Fibroblast of skin of right biceps (primary cell): ENCODE measurements at regions not wholly inside any gene's neighbourhood (a gene's known extent, or its start where the extent isn't known, plus 50 kb on each side); places are given as distances from the start of the nearest gene placed in this dataset.
"Not testable (repeated sequence)": the region's sequence is repeated elsewhere in the genome, so short reads cannot be mapped to it uniquely, and the experiment has no call there.

Experiments
- DNase-seq: peaks from one replicate; pipeline ENCODE4 v3.0.0-alpha.2; 2013

- no peak for DNase-seq
Observed at GRCh38 chr12:19779395-19780056, 340.2 kb downstream of the AEBP2 start.

DNA sequence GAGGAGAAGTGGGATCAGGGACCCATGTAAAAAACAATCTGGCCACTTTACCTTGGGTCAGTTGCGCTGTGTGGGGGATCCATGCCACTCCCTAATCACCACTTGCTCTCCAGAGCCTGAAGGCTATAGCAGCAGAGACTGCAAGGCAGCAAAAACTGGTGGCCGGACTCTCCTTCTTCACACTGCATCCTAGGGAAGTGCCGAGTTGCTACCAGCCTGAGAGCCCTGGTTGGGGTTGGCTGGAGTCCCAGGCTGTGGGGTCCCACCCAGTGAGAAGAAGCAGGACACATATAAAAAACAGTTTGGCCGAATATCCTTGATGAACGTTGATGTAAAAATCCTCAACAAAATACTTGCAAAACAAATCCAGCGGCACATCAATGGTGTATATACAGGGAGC lies 341.2 kb downstream of the AEBP2 start:
- DNase-seq: no peak

GRCh38 chr12:19783547-19784444 lies 344.5 kb downstream of the AEBP2 start:
- no peak for DNase-seq

DNA sequence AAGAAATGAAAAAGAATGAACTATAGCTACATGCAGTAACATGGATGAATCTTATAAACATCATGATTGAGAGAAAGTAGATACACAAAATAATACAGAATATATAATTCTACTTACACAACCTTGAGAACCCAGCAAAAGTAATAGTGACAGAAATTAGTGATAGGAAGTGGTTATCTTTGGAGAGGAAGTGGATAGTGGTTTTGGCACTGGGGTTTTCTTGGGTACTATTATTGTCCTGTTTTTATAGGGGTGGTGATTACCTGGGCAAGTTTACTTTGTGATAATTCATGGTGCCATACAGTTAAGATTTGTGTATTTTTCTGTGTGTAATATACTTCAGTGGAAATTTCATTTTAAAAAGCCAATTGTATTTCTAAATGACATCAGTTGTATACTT lies 352.7 kb downstream of the AEBP2 start:
- DNase-seq: no peak

GRCh38 chr12:19794116-19794515 lies 354.8 kb downstream of the AEBP2 start:
- no peak for DNase-seq

- no peak for DNase-seq
Observed at GRCh38 chr12:19799216-19799615, 359.9 kb downstream of the AEBP2 start.

DNA sequence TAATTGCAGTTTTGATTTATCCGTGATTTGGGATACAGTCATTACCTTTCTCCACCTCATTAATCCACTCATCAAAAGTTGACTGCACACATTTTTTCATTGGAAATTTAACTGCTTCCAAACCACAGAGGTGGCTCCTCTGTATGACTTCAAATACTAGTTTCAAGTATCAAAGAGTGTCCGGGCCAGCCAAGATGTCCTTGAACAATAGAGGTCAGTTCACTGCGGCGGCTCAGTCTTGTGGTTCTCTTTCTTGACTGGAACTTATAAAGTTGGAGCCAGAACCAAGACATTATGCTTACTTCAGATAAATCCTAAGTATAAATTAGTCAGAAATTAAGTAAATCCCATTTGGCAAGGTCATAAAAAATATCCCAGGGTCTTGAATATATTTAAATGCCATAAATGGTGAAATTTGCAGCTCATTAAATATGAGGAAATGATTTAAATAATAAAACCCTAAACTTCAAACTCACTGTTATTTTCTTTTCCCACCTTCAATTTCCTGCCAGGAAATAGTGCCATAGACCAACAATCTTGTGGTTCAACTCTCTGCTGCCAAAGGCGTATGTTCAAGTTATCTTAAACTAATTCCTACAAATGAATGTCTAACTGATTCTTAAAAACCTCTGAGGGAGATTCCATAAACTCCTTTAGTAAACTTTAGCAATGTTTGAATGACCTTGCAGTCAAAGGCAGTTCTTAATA lies 360.8 kb downstream of the AEBP2 start:
- peak; percentile 16 for DNase-seq

DNA sequence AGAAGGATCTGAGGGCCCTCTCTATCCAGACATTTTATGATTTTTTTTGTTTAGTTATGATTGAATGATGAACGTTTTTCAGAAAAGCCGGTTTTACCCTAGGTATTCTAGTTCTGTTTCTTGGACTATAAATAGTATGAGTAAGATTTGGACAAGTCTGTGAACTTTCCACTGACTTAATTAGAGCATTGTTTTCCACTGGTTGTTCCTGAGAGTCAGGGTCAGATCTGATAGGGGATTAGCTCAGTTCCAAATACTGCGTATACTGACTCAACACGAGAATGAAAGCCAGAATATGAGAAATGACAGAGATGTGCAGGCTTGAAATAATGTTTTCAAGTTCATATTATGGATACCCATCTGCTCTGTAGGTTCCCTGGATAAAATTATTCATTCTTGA lies 361.6 kb downstream of the AEBP2 start:
- no peak for DNase-seq

- DNase-seq: no peak
Observed at GRCh38 chr12:19801941-19802340, 362.6 kb downstream of the AEBP2 start.

DNA sequence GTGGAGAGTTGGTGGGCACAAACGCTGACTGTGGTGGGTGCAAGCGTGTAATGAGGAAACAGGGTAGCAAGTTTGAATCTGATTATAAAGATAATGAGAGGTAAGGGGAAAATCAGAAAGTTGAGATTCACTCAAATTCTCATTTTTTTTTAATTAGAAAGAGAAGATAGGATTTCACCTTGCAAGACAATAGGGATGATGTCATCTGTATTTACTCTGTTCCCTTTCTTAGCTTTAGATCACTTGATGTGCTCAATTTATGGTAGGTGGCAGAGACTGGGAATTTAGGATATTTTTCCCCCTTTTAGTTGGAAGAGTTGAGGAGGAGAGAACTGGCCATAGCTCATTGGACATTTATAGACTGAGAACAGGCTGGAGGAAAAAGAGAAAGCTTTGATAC lies 363.6 kb downstream of the AEBP2 start:
- no peak for DNase-seq

DNA sequence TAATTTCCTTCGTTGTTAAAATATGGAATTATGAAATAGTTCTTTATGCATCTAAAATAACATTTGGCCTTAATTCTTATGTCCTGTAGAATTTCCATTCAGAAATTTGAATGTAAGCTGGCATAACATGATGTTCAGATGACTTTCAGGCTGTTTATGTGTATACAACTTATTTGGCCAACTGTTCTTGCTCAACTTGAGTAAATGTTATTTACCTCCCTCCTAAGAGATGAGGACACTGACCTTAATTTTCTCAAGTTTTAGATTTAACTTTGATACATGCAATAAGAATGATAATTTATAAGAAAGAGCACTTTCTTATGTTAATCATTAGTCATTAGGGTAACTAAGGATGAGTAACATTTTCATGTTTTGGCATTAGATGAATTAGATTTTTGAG lies 365.4 kb downstream of the AEBP2 start:
- no peak for DNase-seq

GRCh38 chr12:19808371-19808770 lies 369.1 kb downstream of the AEBP2 start:
- no peak for DNase-seq

GRCh38 chr12:19810213-19810612 lies 370.9 kb downstream of the AEBP2 start:
- no peak for DNase-seq

GRCh38 chr12:19811922-19812321 lies 372.6 kb downstream of the AEBP2 start:
- DNase-seq: no peak

DNA sequence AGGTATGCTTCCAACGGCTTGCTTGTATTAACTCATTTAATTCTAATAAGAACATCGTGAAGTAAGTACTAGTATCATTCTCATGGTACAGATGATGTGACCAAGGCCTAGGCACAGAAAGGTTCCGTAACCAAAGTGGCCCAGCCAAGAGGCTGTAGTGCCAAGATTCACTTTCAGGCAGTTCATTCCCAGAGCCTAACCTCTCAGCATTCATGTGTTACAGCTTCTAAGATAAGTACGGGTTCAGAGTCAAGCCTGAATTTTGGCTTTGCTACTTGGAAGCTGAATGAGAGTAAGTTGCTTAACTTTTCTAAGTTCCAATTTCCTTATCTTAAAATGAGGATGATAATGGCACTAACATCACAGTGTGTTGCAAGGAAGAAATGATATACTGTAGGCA lies 379.9 kb downstream of the AEBP2 start:
- DNase-seq: no peak

DNA sequence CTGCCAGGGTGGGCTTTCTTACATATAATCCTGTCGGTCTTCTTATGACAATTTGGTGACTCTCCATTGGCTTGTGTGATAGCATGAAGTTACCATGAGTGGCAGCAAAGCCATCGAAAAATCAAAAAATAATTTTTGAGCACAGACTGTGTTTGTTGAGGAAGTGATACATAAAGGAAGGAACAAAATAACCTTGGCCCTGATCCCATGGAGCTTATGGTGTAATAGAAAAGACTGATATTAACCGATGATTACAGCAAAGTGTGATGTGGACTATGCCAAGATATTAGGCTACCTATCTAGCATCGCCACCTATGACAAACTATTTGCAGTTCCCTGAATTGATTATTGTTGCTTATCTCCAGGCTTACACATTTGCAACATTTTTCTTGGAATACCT lies 383.2 kb downstream of the AEBP2 start:
- DNase-seq: no peak

GRCh38 chr12:19823326-19823725 lies 384.0 kb downstream of the AEBP2 start:
- not testable (repeated sequence) for DNase-seq

DNA sequence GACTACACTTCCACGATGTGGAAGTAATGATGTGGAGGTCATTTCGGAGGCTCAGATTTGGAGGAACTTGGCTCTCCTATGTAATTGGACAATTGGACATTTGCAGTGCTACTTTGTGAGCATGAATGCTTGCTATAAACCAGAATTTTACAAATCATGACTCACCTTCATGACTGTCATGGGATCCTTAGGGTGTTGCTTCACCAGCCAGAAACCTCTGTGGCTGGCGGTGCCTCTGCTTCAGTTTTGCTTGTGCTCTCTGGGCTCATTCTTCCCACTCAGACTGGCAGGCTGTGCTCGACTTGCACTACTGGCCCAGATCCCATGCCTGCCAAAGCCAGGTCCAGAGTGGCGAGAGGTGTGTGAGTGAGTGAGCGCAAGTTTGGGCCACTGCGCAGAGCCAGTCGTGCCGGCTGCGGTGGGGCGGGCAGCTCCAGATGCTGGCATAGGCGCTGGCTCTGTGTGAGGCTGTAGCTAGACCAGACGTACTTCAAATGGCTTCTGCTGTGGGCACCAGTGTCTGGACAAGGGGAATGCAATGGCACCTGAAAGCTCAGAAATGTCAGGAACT lies 387.8 kb downstream of the AEBP2 start:
- no peak for DNase-seq

- no peak for DNase-seq
Observed at GRCh38 chr12:19829100-19829853, 390.0 kb downstream of the AEBP2 start.

DNA sequence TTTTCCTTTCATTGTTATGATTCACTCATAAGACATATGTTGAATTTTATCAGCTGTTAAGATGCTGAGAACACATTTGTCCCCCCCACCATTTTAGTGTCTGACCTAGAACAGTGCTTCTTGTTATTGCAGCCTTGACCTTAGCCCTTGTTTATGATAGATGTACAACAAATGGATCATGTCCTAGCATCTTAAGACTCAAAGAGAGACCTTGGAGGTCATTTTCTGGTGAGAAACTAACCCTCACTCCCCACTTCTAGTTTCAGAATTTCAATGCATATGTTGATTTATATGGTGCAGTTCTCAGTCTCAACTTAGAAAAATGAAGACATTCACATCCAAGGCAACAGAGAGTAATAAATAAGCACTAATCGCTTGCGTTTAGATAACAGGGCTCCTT lies 391.2 kb downstream of the AEBP2 start:
- no peak for DNase-seq

DNA sequence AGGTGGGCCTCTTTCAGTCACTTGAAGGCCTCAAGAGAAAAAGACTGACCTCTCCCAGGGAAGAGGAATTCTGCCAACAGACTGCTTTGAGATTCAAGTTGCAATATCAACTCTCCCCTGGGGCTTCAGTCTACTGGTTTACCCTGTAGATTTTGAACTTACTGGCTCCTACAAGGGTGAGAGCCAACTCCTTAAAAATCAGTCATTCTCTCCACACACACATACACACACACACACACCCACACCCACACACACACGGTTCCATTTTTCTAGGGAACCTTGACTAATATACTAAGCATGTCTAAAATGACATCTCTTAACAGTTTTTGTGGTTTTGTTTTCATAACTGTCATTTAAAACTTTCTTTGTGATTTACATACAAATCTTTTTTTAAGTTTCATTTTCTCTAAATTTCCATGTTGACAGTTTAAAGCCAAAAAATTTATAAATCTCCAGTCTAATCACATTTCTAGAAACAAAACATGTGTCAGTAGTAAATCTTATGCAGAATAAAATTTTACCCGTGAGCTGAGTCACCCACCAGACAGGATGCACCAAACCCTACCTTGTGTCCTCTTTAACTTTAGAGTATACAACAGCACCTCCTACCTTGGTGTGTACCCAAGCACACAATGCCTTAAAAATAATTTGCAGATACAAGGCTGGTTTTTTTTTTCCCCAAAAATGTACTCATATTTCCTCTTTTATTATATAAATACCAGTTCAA lies 394.6 kb downstream of the AEBP2 start:
- DNase-seq: peak; percentile 86

DNA sequence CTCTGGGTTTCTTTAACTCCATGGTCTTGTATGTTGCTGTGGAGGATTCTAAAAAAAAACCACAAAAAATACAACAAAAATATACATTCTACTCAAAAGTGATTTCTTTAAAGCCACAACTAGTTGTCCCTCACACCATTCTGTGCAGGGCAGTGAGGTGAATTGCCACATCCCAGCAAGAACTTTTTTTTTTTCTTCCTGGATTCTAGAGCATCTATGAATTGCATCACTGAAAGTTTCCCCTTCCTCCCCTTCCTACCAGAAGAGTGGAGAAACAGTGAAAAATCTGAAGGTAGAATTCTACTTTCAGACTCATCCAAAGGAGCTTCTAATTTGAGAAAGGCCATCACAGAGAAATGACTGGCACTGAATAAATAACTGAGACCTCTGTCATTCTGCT lies 395.3 kb downstream of the AEBP2 start:
- no peak for DNase-seq
